Colonic mucosa (tissue), 4 donors: ENCODE measurements at regions not wholly inside any gene's neighbourhood (a gene's known extent, or its start where the extent isn't known, plus 50 kb on each side); places are given as distances from the start of the nearest gene placed in this dataset.

Experiments used
- DNase-seq: peaks from one replicate; pipeline ENCODE4 v3.0.0-alpha.2; 2020
- H3K27ac ChIP-seq: fragments of 200-600 bp; one replicate; pipeline ENCODE4 v1.8.0; 2021
- H3K27me3 ChIP-seq: fragments of 200-600 bp; one replicate; pipeline ENCODE4 v1.8.0; 2021
- H3K36me3 ChIP-seq: fragments of 200-600 bp; one replicate; pipeline ENCODE4 v1.8.0; 2021
- H3K4me1 ChIP-seq: fragments of 200-600 bp; one replicate; pipeline ENCODE4 v1.8.0; 2021; ENCODE audit warnings: mild to moderate bottlenecking
- H3K4me3 ChIP-seq: fragments of 200-600 bp; one replicate; pipeline ENCODE4 v1.8.0; 2021
- H3K9ac ChIP-seq, 2 donors: one replicate each; pipeline ENCODE4 v1.7.0; 2013; ENCODE audit warnings: control low read depth in 2 of 2, low read depth in 2 of 2, low read length in 2 of 2
- H3K9me3 ChIP-seq: fragments of 200-600 bp; one replicate; pipeline ENCODE4 v1.8.0; 2021
- CTCF ChIP-seq: fragments of 200-600 bp; IDR thresholded peaks from one replicate; pipeline ENCODE4 v1.8.0; 2022; ENCODE audit warnings: antibody characterized with exemption, mild to moderate bottlenecking
- intact Hi-C: fragments of 100-400 bp; cut with DNase I; formaldehyde crosslinking; loops from one replicate; pipeline ENCODE4 v1.14.1; 2022
- donor health status: healthy.
- donor health status: DM: no; HTN: no; CAD: no.
- donor health status: DM: no; HTN: no; CAD: no.

GRCh38 chr11:134792677-134793076 lies 380.6 kb upstream of the B3GAT1 start:
- Histone ChIP-seq H3K36me3 (no peaks in the 10 kb centered on the region), H3K4me3 (no peak overlapping the region), H3K27ac (no peak overlapping the region), H3K27me3 (no peaks in the 10 kb centered on the region), H3K9me3 (no peaks in the 10 kb centered on the region), H3K4me1 (no peaks in the 10 kb centered on the region), H3K9ac (no peak overlapping the region)
- DNase-seq = no peak
- no peak for TF ChIP-seq CTCF
- intact Hi-C loops = no loop called here

- Histone ChIP-seq H3K27ac (no peak overlapping the region), H3K4me1 (no peaks in the 10 kb centered on the region), H3K4me3 (no peak overlapping the region), H3K36me3 (no peaks in the 10 kb centered on the region), H3K9me3 (no peaks in the 10 kb centered on the region), H3K9ac (no peak overlapping the region), H3K27me3 (no peaks in the 10 kb centered on the region)
- intact Hi-C loops = no loop called here
- TF ChIP-seq CTCF = no peak
- DNase-seq = no peak
Measured at GRCh38 chr11:134792044-134792443, 380.0 kb upstream of the B3GAT1 start.

- no peak overlapping the region for H3K27ac ChIP-seq
- TF ChIP-seq CTCF = no peak
- no peaks in the 10 kb centered on the region for H3K4me1 ChIP-seq
- no peaks in the 10 kb centered on the region for H3K9me3 ChIP-seq
- H3K4me3 ChIP-seq = no peak overlapping the region
- no peak for DNase-seq
- no peak overlapping the region for H3K9ac ChIP-seq
- no peaks in the 10 kb centered on the region for H3K36me3 ChIP-seq
- intact Hi-C loops = no loop called here
- H3K27me3 ChIP-seq = no peaks in the 10 kb centered on the region
Measured at GRCh38 chr11:134791102-134791501, 379.1 kb upstream of the B3GAT1 start.

- intact Hi-C loops = no loop called here
- Histone ChIP-seq H3K4me3 (no peak overlapping the region), H3K27ac (no peak overlapping the region), H3K9ac (no peak overlapping the region), H3K27me3 (no peaks in the 10 kb centered on the region), H3K36me3 (no peaks in the 10 kb centered on the region), H3K9me3 (no peaks in the 10 kb centered on the region), H3K4me1 (no peaks in the 10 kb centered on the region)
- DNase-seq = no peak
- no peak for TF ChIP-seq CTCF
Measured at GRCh38 chr11:134789104-134789503, 377.1 kb upstream of the B3GAT1 start.

DNA sequence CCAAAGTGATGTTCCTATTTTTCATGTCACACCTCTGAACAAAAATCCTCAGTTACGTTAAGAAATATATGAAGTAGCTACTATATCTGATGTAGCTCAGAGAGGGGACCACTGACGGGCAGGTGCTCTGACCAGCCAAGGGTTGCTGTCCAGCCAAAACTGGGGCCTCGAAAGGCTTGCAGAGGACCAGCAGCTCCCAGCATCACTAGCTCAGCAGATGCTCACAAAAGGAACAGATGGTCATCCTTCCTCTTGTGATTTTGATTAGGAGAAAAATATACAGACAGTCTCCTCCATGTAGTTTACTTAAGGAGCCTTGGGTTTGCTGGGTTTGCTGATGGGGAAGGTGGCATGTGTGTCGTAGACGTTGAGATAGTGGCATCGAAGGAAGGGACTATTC lies 374.6 kb upstream of the B3GAT1 start:
- H3K27ac ChIP-seq = no peak overlapping the region
- no peak for DNase-seq
- H3K36me3 ChIP-seq = no peaks in the 10 kb centered on the region
- intact Hi-C loops = no loop called here
- no peak for TF ChIP-seq CTCF
- no peaks in the 10 kb centered on the region for H3K9me3 ChIP-seq
- no peak overlapping the region for H3K4me3 ChIP-seq
- no peak overlapping the region for H3K9ac ChIP-seq
- H3K4me1 ChIP-seq = no peaks in the 10 kb centered on the region
- H3K27me3 ChIP-seq = no peaks in the 10 kb centered on the region
